Activated B cell treated with CpG ODN at 0.5 μM for 24 hours (primary cell): ENCODE measurements at regions not wholly inside any gene's neighbourhood (a gene's known extent, or its start where the extent isn't known, plus 50 kb on each side); places are given as distances from the start of the nearest gene placed in this dataset.

Source experiments
- ATAC-seq: fragments of 200-7000 bp; cut with Tn5 transposase; one replicate; pipeline ENCODE4 v1.10.0; 2021; ENCODE audit warnings: low read depth, mild to moderate bottlenecking, moderate library complexity
- CTCF ChIA-PET: fragments of 350-600 bp; sonication (Branson Sonifier 250); formaldehyde crosslinking; loops from one replicate; lab custom pipeline; 2021; ENCODE audit warnings: antibody characterized with exemption; lab: Charles Lee
- POLR2A ChIA-PET: fragments of 350-600 bp; sonication (Branson Sonifier 250); formaldehyde crosslinking; loops from one replicate; lab custom pipeline; 2021; ENCODE audit warnings: antibody characterized with exemption; lab: Charles Lee
- DNase-seq: peaks from one replicate; pipeline ENCODE4 v3.0.0; 2022
- H3K27ac Mint-ChIP-seq: one replicate; pipeline ENCODE4 v1.8.0; 2020; ENCODE audit warnings: mixed read lengths
- H3K27me3 Mint-ChIP-seq: one replicate; pipeline ENCODE4 v1.8.0; 2021; ENCODE audit warnings: mixed read lengths
- H3K36me3 Mint-ChIP-seq: one replicate; pipeline ENCODE4 v1.8.0; 2021; ENCODE audit warnings: low read depth, mixed read lengths
- H3K4me1 Mint-ChIP-seq: one replicate; pipeline ENCODE4 v1.8.0; 2021; ENCODE audit warnings: mixed read lengths
- H3K4me3 Mint-ChIP-seq: one replicate; pipeline ENCODE4 v1.8.0; 2020; ENCODE audit warnings: mild to moderate bottlenecking, mixed read lengths
- H3K9me3 Mint-ChIP-seq: one replicate; pipeline ENCODE4 v1.8.0; 2020; ENCODE audit warnings: mixed read lengths
- CTCF ChIP-seq: fragments of 200-600 bp; IDR thresholded peaks from one replicate; pipeline ENCODE4 v1.8.0; 2022; ENCODE audit warnings: antibody characterized with exemption, mild to moderate bottlenecking
- intact Hi-C: fragments of 100-400 bp; cut with micrococcal nuclease; formaldehyde crosslinking; loops from one replicate; pipeline ENCODE4 v1.15.1; 2024

GRCh38 chr5:124373883-124374282 lies 372.6 kb downstream of the ZNF608 start:
- ATAC-seq (no peak), DNase-seq (no peak)
- POLR2A ChIA-PET: no interaction called here
- Mint-ChIP-seq H3K9me3 (peaks cover 6% of the 10 kb centered on the region), H3K36me3 (no peaks in the 10 kb centered on the region), H3K27me3 (no peaks in the 10 kb centered on the region), H3K4me1 (no peaks in the 10 kb centered on the region), H3K4me3 (no peak overlapping the region), H3K27ac (no peak overlapping the region)
- intact Hi-C loops: no loop called here
- CTCF ChIA-PET: no interaction called here
- no peak for TF ChIP-seq CTCF

GRCh38 chr5:124372457-124372856 lies 374.0 kb downstream of the ZNF608 start:
- TF ChIP-seq CTCF: no peak
- no peak for ATAC-seq
- H3K4me3 Mint-ChIP-seq: no peak overlapping the region
- no peak overlapping the region for H3K27ac Mint-ChIP-seq
- intact Hi-C loops: no loop called here
- no peaks in the 10 kb centered on the region for H3K4me1 Mint-ChIP-seq
- ChIA-PET CTCF (no interaction called here), POLR2A (no interaction called here)
- DNase-seq: no peak
- no peaks in the 10 kb centered on the region for H3K36me3 Mint-ChIP-seq
- H3K27me3 Mint-ChIP-seq: no peaks in the 10 kb centered on the region
- H3K9me3 Mint-ChIP-seq: peaks cover 6% of the 10 kb centered on the region

GRCh38 chr5:124371111-124371706 lies 375.2 kb downstream of the ZNF608 start:
- Mint-ChIP-seq H3K36me3 (no peaks in the 10 kb centered on the region), H3K4me3 (no peak overlapping the region), H3K27me3 (no peaks in the 10 kb centered on the region), H3K27ac (no peak overlapping the region), H3K4me1 (no peaks in the 10 kb centered on the region), H3K9me3 (peaks cover 9% of the 10 kb centered on the region)
- DNase-seq (no peak), ATAC-seq (no peak)
- no peak for TF ChIP-seq CTCF
- ChIA-PET CTCF (no interaction called here), POLR2A (no interaction called here)
- intact Hi-C loops: no loop called here

- ATAC-seq: no peak
Measured at GRCh38 chr5:124370601-124371000, 375.8 kb downstream of the ZNF608 start.

GRCh38 chr5:124365361-124365801 lies 381.1 kb downstream of the ZNF608 start:
- ChIA-PET POLR2A (no interaction called here), CTCF (no interaction called here)
- H3K36me3 Mint-ChIP-seq: no peaks in the 10 kb centered on the region
- peaks cover 4% of the 10 kb centered on the region for H3K9me3 Mint-ChIP-seq
- TF ChIP-seq CTCF: no peak
- H3K27me3 Mint-ChIP-seq: no peaks in the 10 kb centered on the region
- H3K27ac Mint-ChIP-seq: no peak overlapping the region
- no peak overlapping the region for H3K4me3 Mint-ChIP-seq
- H3K4me1 Mint-ChIP-seq: no peaks in the 10 kb centered on the region
- no peak for ATAC-seq
- DNase-seq: no peak
- intact Hi-C loops: no loop called here

More at GRCh38 chr5:124370601-124371000, 375.8 kb downstream of the ZNF608 start:
- Mint-ChIP-seq H3K27me3 (no peaks in the 10 kb centered on the region), H3K4me3 (no peak overlapping the region), H3K4me1 (no peaks in the 10 kb centered on the region), H3K36me3 (no peaks in the 10 kb centered on the region), H3K9me3 (peaks cover 6% of the 10 kb centered on the region), H3K27ac (no peak overlapping the region)
- DNase-seq: no peak
- intact Hi-C loops: no loop called here
- no peak for TF ChIP-seq CTCF
- POLR2A ChIA-PET: no interaction called here
- CTCF ChIA-PET: no interaction called here
